ENCODE measurements at regions not wholly inside any gene's neighbourhood (a gene's known extent, or its start where the extent isn't known, plus 50 kb on each side); places are given as distances from the start of the nearest gene placed in this dataset.
A peak's percentile ranks its signal among the peaks of the same experiment; 100 is the strongest.
"Not testable (repeated sequence)": the region's sequence is repeated elsewhere in the genome, so short reads cannot be mapped to it uniquely, and the experiment has no call there.

DNA sequence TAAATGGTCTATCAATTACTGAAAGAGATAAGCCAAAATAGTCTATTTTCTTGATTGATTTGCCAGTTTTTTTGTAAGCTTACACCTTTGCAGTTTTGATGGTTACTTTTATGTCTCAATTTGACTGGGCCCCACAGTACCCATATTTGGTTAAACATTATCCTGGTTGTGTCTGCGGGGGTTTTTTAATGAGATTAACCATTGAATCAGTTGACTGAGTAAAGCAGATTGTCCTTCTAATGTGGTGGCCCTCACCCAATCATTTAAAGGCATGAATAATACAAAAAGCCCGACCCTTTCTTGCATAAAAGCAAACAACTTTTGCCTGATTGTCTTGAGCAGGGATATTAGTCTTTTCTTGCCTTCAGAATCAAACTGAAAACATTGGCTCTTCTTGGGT lies 650.0 kb upstream of the RGS18 start:
- no peak for DNase-seq

DNA sequence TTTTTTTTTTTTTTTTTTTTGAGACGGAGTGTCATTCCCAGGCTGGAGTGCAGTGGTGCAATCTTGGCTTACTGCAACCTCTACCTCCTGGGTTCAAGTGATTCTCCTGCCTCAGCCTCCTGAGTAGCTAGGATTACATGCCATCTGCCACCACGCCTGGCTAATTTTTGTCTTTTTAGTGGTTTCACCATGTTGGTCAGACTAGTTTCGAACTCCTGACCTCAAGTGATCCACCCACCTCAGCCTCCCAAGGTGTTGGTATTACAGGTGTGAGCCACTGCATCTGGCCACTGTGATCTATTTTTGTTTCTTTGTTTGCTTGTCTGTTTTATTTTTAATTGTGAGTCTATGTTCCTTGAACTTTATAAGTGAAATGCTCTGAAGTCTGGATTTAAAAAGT lies 646.8 kb upstream of the RGS18 start:
- not testable (repeated sequence) for DNase-seq

DNA sequence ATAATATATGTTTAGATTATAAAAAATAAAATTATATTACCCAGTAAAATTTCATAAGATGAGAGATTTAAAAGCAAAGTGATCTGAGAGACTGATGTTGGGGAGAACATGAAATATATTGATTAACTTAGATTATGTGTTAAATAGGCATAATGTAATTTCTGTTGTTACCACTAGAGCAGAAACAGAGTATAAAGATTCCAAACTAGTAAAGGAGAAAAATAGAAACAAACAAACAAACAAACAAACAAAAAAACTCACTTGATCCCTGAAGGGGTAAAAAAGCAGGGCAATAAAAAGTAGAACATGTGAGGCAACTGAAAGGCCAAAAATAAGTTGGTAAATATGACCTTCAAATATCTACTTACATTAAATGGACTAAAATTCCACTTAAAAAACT lies 640.4 kb upstream of the RGS18 start:
- no peak for DNase-seq

GRCh38 chr1:191519519-191519918 lies 638.7 kb upstream of the RGS18 start:
- no peak for DNase-seq

DNA sequence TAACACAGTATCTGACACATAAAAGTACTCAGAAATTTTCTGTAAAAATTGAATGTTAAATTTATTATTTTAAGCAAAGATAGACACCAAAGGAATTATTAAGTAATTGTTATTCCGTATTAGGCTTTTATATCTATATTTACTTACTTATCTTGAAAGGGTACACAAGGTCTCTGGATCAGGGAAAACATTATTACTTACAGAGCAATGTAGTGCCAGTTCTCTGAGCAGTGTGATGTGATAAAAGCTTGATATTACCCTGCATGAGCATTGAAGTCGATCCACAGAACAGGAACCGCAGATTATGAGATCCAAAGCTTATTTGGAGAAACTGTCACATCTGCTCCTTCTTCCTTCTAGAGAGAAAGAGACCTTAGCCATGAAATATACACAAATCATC lies 637.9 kb upstream of the RGS18 start:
- DNase-seq = no peak

DNA sequence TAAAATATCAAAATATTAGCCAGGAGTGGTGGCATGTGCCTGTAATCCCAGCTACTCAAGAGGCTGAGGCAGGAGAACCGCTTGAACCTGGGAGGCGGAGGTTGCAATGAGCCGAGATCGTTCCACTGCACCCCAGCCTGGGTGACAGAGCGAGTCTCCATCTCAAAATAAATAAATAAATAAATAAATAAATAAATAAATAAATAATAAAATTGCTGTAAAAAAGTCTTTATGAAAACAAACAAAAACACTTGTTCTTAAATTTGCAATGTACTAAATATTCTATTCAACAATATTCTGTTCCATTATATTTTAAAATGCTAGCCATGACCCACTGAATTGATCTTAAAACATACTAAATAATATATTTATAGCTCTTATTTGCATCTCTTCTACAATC lies 632.3 kb upstream of the RGS18 start:
- not testable (repeated sequence) for DNase-seq

DNA sequence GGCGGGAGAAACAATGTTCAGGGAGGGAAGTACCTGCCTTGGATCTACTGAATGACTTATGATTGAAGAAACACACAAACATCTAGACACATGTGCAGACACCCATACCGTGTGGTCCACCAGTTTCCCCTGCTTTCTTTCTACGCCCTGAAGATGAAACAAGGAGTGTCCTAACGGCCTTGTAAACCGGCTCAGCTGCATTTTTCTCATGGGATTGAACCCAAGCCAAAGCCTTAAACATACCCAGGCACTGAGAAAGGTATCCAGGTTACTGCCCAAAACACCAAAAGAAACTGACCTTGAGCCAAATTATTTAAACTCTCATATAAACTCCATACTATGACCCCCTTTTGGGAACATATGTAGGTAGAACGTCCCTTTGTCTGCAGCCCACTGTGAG lies 630.0 kb upstream of the RGS18 start:
- DNase-seq = no peak

GRCh38 chr1:191530928-191531327 lies 627.3 kb upstream of the RGS18 start:
- DNase-seq = no peak

DNA sequence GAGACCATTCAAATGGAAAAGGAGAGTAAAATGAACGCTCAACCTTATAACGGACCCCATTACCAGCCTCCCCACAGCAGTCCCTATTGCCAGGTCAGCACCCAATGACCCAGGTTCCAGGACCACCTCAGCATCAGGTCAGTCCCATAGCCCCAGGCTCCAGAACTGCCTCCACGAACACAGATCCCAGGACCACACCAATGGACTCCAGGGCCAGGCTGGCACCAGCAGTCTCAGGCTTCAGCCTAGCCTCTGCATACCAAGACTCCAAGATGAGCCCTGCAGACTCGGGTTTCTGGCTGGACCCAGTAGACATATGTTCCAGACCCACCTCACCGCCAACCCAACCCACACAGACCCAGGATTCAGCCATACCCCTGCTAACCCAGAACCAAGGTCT lies 625.0 kb upstream of the RGS18 start:
- DNase-seq = no peak

DNA sequence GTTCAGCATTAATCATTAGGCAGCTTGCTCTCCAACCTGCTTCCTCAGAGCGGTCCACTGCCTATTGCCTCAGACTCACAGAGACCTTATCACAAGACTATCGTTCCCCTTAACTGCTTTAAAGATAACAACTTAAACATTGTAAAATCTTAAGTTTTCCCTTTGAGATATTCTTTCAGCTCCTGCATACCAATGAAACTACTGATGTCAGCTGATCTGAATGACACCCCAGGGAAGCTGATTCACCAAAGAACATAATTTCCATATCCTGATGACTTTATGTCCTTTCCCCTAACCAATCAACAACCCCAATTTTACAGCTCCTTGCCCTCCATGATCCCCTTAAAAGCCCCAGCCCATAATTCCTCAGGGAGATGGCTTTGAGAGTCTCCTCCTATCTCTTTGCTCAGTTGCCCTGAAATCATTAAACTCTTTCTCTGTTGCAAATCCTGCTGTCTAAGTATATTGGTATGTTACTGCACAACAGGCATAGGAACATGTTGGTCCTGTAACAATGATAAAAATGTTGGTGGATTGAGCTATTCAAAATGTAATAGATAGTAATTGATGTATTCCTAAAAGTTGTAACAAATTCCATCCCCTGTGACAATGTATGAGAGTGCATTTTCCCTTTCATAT lies 621.4 kb upstream of the RGS18 start:
- no peak for DNase-seq

DNA sequence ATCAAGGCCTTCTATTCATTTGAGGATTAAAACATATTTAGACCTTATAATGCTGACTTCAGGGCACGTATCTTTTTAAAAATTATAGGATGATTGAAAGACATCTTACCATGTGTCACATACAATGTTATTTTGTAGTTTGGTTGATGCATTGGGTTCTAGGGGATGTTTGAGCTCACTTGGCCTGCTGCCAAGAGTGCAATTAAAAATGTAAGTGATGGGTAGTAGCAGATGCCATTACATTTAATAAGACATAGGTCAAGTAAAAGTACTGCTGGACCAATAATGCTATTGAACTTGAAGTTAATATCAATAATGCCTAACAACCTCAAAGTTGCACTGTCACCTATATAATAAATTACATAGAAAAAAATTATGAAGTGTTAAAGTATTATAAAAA lies 616.5 kb upstream of the RGS18 start:
- DNase-seq = no peak

- DNase-seq = no peak
These were observed 615.8 kb upstream of the RGS18 start for GRCh38 chr1:191542444-191542843.

- no peak for DNase-seq
These were observed 611.5 kb upstream of the RGS18 start for GRCh38 chr1:191546803-191547202.

- no peak for DNase-seq
These were observed 607.2 kb upstream of the RGS18 start for GRCh38 chr1:191551019-191551418.

DNA sequence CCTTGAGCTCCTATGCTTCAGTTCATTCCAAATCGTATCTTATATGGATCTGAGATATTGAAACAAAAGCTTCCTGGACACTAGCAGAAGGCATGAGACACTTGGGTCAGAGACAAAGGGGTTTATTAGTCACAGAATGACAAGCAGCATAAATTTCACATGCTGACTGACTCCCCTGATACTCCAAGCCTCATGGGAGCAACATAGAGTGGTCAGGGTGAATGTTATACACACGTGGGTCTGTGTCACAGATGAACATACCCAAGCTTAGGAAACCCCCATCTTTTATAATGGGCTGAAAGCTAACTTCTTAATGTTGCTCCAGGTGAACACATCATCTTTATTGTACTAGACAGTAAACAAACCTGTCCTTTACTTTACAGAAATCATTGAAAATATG lies 599.9 kb upstream of the RGS18 start:
- no peak for DNase-seq

- DNase-seq = no peak
These were observed 597.0 kb upstream of the RGS18 start for GRCh38 chr1:191561276-191561675.

- no peak for DNase-seq
These were observed 594.0 kb upstream of the RGS18 start for GRCh38 chr1:191564275-191564674.

GRCh38 chr1:191572479-191572878 lies 585.8 kb upstream of the RGS18 start:
- DNase-seq = no peak

DNA sequence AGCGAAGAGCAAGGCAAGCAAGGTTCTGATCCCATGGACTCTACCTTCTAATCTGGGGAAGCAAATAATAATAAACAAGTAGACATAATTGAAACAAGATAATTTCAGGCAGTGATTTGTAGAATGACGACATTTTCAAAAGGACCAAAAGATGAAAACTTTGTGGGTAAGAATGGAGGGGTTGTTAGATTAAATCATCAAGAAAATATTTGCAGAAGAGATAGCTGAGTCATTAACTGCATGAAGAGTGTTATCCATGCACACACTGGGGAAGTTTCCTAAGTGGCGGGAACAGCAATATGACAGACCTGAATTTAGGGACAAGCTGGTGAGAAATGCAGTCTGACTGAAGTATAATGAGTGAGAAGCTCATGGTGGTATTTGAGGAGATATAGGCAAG lies 583.1 kb upstream of the RGS18 start:
- no peak for DNase-seq

GRCh38 chr1:191575746-191576145 lies 582.5 kb upstream of the RGS18 start:
- no peak for DNase-seq

DNA sequence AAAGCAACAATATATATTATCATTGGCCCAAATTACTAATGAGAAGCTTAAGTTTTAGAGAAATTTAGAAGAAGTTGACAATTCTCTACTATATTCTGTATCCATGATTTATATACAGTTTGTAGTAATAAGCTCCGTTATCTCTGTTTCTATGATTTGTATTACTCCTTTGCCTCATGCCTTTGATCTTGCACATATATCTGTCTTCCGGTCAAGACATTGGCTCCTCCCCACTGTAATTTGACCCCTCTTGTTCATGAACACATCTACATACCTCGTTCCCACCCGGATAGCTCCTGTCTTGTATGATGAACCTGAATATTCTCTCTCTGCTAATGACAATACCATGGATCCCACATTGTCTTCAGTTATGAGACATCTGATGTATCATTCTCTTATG lies 581.0 kb upstream of the RGS18 start:
- DNase-seq = no peak

DNA sequence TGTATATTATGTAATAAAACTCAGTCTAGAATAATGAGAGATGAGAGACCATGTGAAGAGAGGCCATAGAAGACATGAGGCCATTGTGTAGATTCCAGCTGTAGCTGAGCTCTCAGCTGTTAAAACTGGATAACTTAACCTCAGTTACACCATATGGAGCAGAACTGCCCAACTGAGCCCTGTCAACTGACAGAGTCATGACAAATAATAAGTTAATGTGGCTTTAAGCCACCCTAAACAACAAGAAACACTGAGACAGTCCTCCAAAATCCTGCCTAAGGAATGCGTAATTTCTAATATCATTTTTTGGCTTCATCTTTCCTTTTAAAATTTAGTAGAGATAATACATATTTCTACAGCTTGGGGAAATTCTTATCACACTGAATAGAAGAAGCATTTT lies 580.0 kb upstream of the RGS18 start:
- DNase-seq = peak; percentile 17

- no peak for DNase-seq
These were observed 579.2 kb upstream of the RGS18 start for GRCh38 chr1:191579019-191579418.

DNA sequence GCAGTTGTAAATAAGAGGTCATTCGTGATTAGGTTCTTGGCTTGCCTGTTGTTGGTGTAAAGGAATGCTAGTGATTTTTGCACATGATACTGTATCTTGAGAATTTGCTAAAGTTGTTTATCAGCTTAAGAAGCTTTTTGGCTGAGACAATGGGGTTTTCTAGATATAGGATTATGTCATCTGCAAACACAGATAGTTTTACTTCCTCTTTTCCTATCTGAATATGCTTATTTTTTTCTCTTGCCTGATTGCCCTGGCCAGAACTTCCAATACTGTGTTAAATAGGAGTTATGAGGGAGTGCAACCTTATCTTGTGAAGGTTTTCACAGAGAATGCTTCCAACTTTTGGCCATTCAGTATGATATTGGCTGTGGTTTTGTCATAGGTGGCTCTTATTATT lies 576.1 kb upstream of the RGS18 start:
- no peak for DNase-seq

GRCh38 chr1:191585095-191585494 lies 573.2 kb upstream of the RGS18 start:
- no peak for DNase-seq

All from renal pelvis (tissue), 1 donor.